ENCODE measurements at regions not wholly inside any gene's neighbourhood (a gene's known extent, or its start where the extent isn't known, plus 50 kb on each side); places are given as distances from the start of the nearest gene placed in this dataset.

DNA sequence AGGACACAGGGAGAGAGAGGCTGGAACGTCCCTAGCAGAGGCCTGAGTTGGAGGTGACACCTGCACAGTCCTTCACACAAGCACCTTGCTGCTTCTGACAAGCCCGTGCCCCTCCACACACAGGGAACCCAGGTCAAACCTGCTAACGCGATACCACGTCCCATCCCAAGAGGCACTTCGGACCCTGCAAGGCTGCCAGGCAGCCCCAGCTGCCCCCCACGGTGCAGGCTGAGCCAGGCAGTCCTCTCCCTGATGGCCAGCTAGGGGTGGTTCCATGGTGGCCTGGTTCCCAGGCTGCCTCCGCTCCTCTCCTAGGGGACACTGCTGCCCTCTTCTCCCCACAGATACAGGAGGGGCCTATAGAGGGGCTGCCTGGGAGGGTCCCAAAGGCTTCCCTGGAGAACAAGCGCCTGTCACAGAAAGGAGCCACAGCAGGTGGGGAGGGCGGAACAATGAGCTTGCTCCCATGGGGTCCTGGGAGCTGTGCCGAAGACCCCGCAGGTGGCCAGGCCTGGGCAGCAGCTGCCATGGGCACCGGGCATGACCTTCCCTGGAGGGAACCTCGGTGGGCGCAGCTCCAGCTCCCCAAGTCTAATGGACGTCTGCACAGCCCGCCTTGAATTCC lies 434.2 kb upstream of the MYT1L start:
- DNase-seq (ENCODE audit: low read depth), result no peak

- DNase-seq (ENCODE audit: low read depth), result no peak
Measured at GRCh38 chr2:2764739-2765138, 433.7 kb upstream of the MYT1L start.

GRCh38 chr2:2764001-2764355 lies 432.9 kb upstream of the MYT1L start:
- no peak for DNase-seq (ENCODE audit: low read depth)

DNA sequence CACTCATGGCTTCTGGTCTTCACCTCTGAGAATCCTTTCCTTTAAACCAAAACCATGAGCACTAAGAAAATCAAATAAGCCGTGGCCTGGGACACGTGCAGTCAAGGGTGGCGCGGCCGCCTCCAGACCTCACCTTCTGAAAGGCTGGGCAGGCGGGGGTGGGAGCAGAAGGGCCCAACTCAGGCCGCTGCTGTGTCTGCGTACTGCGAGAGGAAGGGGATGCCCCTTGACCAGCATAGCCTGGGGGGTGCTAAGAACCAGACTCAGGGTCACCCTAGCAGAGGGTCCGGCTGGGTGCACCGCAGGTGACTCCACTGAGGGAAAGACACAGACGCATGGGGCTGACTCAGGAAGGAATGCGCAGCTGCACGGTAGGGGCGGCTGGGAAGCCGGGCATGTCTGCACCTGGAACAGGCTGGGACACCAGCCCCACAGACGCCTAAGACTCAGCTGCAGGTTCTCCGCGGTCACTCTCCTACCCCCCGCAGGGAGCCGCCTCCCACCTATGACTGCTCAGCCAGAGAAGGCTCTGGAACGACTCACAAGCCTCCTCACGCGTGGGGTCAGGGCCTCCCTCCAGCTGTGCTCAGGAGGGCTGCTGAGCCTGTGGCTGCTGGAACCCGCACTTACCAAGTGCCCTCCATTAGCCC lies 432.4 kb upstream of the MYT1L start:
- DNase-seq (ENCODE audit: low read depth), result no peak

- no peak for DNase-seq (ENCODE audit: low read depth)
Measured at GRCh38 chr2:2762913-2763312, 431.8 kb upstream of the MYT1L start.

GRCh38 chr2:2762166-2762908 lies 431.3 kb upstream of the MYT1L start:
- DNase-seq (ENCODE audit: low read depth), result no peak

- no peak for DNase-seq (ENCODE audit: low read depth)
Measured at GRCh38 chr2:2758793-2759367, 427.8 kb upstream of the MYT1L start.

DNA sequence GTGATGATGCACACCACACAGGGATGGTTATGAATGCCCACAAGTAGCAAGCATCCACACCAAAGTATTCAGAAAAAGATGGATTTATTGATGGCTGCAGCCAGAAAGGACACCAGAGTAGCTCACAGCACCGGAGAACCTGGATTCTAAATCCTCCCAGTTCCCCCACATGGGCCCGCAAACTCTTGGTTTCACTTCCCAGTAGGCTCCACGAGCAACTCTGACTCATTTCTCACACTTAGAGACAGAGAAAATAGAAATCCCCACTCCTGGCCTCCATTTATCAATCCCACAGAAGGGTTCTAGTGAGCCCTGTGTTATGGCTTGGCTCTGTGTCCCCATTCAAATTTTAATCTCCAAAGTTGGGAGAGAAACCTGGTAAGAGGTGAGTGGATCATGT lies 426.7 kb upstream of the MYT1L start:
- no peak for DNase-seq (ENCODE audit: low read depth)

GRCh38 chr2:2756886-2757285 lies 425.8 kb upstream of the MYT1L start:
- no peak for DNase-seq (ENCODE audit: low read depth)

- no peak for DNase-seq (ENCODE audit: low read depth)
Measured at GRCh38 chr2:2755990-2756389, 424.9 kb upstream of the MYT1L start.

- no peak for DNase-seq (ENCODE audit: low read depth)
Measured at GRCh38 chr2:2754940-2755339, 423.9 kb upstream of the MYT1L start.

DNA sequence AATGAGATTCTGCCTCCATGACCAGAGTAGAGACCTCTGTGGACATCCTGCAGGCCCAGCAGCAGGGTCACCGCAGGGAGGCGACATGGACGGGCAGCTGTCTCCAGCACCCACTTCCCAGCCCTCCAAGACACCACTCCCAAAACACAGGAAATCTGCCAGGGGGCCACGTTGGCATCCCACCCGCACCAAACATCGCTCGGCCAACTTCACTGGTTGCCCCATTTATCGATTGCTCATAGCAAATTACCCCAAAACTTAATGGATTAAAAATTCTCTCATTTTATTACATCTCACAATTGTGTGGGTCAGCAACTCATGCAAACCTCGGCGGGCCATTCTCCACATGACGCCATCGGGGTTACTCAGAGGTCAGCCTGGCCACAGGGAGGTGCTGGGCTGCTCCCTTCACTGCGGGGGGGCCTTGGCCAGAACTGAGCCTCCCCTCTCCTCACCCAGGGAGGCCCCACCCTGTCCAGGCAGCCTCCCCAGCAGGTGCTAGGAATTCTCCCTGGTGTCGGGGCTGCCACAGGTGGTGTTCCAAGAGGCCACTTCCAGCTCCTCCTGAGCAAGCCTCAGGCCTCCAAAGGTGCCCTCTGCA lies 420.7 kb upstream of the MYT1L start:
- DNase-seq (ENCODE audit: low read depth), result no peak

GRCh38 chr2:2750867-2751714 lies 420.0 kb upstream of the MYT1L start:
- DNase-seq (ENCODE audit: low read depth), result no peak

DNA sequence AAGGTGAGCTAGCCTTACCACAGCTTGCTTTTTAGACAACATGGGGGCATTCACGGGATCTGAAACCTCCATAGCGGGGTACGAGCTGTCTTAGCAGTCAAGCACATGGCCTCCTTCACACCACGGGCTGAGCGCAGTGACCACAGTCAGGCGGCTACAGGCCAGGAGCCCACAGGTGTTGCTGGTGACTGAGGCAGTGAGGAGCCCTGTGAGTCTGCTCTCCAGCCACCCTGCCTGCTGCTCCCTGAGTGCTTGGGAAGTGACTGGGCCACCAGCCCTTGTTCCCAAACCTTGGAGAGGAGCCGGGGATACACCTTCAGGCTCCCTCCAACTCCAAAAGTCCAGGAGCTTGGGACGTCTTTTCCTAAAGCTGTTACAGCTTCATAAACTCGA lies 418.1 kb upstream of the MYT1L start:
- DNase-seq (ENCODE audit: low read depth), result no peak

DNA sequence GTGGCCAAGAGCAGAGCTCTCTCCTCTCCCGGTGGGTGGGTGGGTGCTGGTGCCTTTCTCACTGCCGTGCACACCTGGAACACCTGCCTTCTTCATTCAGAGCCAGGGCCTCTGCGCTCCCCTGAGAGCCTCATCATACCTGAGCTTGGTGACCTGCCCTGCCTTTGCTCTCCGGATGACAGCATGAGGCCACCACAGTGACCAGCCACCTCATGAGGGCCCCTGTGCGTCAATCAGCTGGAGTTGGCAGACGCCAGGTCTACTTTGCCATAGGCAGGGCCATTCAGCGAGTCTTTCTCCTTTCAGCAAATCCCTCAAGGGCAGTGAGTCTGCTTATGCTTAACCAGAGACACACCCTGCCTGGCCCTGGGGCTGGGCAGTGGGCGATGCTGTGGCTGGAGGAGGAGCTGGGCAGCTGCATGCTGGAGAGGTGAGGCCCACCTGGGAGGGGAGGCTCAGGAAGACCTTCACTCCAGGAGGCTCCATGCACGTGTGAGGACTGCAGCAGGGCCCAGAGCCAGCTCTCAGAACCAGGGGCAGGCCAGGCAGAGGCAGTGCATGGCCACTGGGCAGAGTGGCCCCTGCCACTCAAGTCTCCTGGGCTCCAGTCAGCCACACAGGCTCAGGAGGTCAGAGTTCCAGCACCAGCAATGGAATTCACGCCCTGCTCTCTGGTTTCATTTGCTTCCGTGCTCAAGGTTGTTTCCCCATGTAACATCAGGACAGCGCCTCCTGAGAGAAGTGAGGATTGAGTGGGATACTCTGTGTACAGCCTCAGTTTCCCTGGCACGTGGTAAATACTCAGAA lies 417.5 kb upstream of the MYT1L start:
- no peak for DNase-seq (ENCODE audit: low read depth)

DNA sequence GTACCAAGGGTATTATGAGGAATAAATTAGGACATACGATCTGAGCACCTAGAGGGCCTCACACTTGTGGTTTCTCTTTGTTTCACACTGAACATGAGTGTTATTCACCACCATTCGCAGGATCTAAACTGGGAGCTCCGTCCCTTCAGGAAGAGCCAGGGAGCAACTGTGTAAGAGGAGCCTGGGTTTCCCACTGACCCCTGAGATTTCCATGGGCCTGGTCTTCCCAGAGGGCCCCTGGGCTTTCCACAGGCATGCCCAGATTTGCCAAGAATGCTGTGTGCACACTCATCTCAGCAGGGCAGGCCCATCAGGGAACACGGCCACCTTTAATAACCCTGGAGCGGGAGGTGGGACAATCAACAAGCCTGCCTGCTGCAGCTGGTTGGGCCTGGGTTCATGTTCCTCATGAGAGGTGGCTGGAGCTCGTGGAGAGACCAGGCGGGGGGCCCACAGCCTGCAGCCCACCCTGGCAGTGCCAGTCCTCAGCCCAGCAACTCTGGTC lies 416.8 kb upstream of the MYT1L start:
- DNase-seq (ENCODE audit: low read depth), result no peak

- no peak for DNase-seq (ENCODE audit: low read depth)
Measured at GRCh38 chr2:2746731-2747130, 415.7 kb upstream of the MYT1L start.

DNA sequence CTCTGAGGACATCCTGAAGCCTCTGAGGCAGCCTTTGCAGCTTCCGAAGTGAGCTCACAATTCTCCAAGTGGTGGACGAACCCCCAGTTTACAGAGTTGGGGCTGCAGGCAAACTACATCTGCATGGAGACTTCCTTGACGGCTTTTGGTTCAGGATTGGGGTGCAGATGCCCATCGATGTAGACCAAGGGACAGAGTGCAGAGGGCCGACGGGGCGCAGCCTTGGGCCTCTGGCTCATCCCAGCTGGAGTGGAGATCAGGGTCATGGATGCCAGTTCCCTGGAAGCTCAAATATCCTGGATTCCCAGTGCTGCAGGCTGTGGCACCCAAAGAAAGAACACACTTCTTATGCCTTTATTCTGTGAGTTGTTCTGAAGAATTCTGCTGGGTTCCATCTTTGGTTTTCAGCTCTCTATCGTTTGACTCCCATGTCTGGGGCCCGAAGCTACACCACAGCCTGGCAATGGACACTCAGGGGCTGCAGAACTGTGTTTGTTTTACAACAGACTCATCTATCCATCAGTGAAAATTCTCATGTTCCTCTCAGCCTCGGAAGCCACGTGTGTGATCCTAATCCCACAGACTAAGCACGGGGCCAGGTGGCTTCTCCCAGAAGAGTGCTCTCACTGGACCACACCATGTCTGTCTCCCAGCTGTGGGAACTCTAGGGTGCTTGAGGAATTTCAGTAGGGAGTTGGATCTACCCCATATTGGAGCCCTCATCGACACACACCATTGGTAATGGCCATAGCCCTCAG lies 414.1 kb upstream of the MYT1L start:
- no peak for DNase-seq (ENCODE audit: low read depth)

DNA sequence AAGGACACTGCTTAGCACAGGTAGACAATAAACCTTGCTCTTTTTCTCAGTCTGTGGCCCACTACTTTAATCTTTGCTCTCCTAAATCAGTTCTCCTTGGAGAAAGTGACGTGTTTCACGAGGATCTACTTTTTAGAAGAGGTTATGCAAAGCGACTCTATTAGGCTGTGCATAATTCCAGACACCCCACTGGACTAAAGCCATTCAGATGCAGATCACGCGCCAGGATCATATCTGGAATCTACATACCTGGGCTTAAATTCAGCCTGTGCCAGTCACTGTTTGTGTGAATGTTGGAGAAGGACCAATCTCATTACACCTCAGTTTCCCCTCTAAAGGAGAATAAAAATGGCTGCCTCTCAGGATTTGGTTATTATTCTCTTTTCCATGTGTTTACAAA lies 413.0 kb upstream of the MYT1L start:
- no peak for DNase-seq (ENCODE audit: low read depth)

GRCh38 chr2:2743164-2743571 lies 412.1 kb upstream of the MYT1L start:
- no peak for DNase-seq (ENCODE audit: low read depth)

All from renal cortical epithelial cell (primary cell).